Mesothelial cell of epicardium (in vitro differentiated cells): ENCODE measurements at regions not wholly inside any gene's neighbourhood (a gene's known extent, or its start where the extent isn't known, plus 50 kb on each side); places are given as distances from the start of the nearest gene placed in this dataset.
"Not testable (repeated sequence)": the region's sequence is repeated elsewhere in the genome, so short reads cannot be mapped to it uniquely, and the experiment has no call there.

Source experiments
- DNase-seq, 2 experiments: peaks; one replicate each; pipeline ENCODE4 v3.0.0; 2021; ENCODE audit warnings: low spot score in 2 of 2; ENCODE audit not compliant: unreplicated experiment in 2 of 2
- H3K27ac Mint-ChIP-seq: 2 replicates; pipeline ENCODE4 v1.8.0; 2021; ENCODE audit warnings: mixed read lengths
- H3K27me3 Mint-ChIP-seq: 2 replicates; pipeline ENCODE4 v1.8.0; 2021; ENCODE audit warnings: low read depth, mixed read lengths
- H3K36me3 Mint-ChIP-seq: 2 replicates; pipeline ENCODE4 v1.8.0; 2021; ENCODE audit warnings: mixed read lengths
- H3K4me1 Mint-ChIP-seq: 2 replicates; pipeline ENCODE4 v1.8.0; 2021; ENCODE audit warnings: mixed read lengths
- H3K4me3 Mint-ChIP-seq: 2 replicates; pipeline ENCODE4 v1.8.0; 2021; ENCODE audit warnings: mild to moderate bottlenecking, moderate library complexity, mixed read lengths
- H3K9me3 Mint-ChIP-seq: 2 replicates; pipeline ENCODE4 v1.8.0; 2021; ENCODE audit warnings: mixed read lengths
- CTCF ChIP-seq: fragments of 200-600 bp; sonication (generic); IDR thresholded peaks from one replicate; pipeline ENCODE4 v1.5.0; 2021; ENCODE audit warnings: antibody characterized with exemption; ENCODE audit not compliant: unreplicated experiment

GRCh38 chr5:167850911-167851310 is 440.5 kb upstream of the WWC1 start:
- no peak for TF ChIP-seq CTCF
- Mint-ChIP-seq H3K4me1 (no peaks in the 10 kb centered on the region), H3K27me3 (no peaks in the 10 kb centered on the region), H3K36me3 (peaks cover 3% of the 10 kb centered on the region), H3K4me3 (no peak overlapping the region), H3K9me3 (peaks cover 12% of the 10 kb centered on the region), H3K27ac (no peak overlapping the region)
- DNase-seq = no peak

GRCh38 chr5:167851416-167851815 is 440.0 kb upstream of the WWC1 start:
- no peak overlapping the region for H3K4me3 Mint-ChIP-seq
- peaks cover 12% of the 10 kb centered on the region for H3K9me3 Mint-ChIP-seq
- no peak for TF ChIP-seq CTCF
- no peak for DNase-seq
- no peak overlapping the region for H3K27ac Mint-ChIP-seq
- H3K27me3 Mint-ChIP-seq = no peaks in the 10 kb centered on the region
- H3K36me3 Mint-ChIP-seq = peaks cover 3% of the 10 kb centered on the region
- H3K4me1 Mint-ChIP-seq = no peaks in the 10 kb centered on the region

GRCh38 chr5:167852515-167852914 is 438.9 kb upstream of the WWC1 start:
- H3K4me1 Mint-ChIP-seq = no peaks in the 10 kb centered on the region
- TF ChIP-seq CTCF = no peak
- peaks cover 12% of the 10 kb centered on the region for H3K9me3 Mint-ChIP-seq
- no peaks in the 10 kb centered on the region for H3K27me3 Mint-ChIP-seq
- no peak overlapping the region for H3K4me3 Mint-ChIP-seq
- peaks cover 3% of the 10 kb centered on the region for H3K36me3 Mint-ChIP-seq
- no peak overlapping the region for H3K27ac Mint-ChIP-seq
- no peak for DNase-seq

GRCh38 chr5:167853421-167853820 is 438.0 kb upstream of the WWC1 start:
- no peaks in the 10 kb centered on the region for H3K4me1 Mint-ChIP-seq
- H3K4me3 Mint-ChIP-seq = no peak overlapping the region
- TF ChIP-seq CTCF = no peak
- no peaks in the 10 kb centered on the region for H3K27me3 Mint-ChIP-seq
- H3K36me3 Mint-ChIP-seq = peaks cover 6% of the 10 kb centered on the region
- peaks cover 12% of the 10 kb centered on the region for H3K9me3 Mint-ChIP-seq
- H3K27ac Mint-ChIP-seq = no peak overlapping the region
- no peak for DNase-seq

- Mint-ChIP-seq H3K27ac (no peak overlapping the region), H3K9me3 (peaks cover 2% of the 10 kb centered on the region), H3K27me3 (no peaks in the 10 kb centered on the region), H3K36me3 (peaks cover 6% of the 10 kb centered on the region), H3K4me1 (no peaks in the 10 kb centered on the region), H3K4me3 (no peak overlapping the region)
- no peak for DNase-seq
- TF ChIP-seq CTCF = no peak
These were observed 435.6 kb upstream of the WWC1 start for GRCh38 chr5:167855818-167856217.

- Mint-ChIP-seq H3K4me3 (no peak overlapping the region), H3K27ac (no peak overlapping the region), H3K36me3 (peaks cover 9% of the 10 kb centered on the region), H3K27me3 (no peaks in the 10 kb centered on the region), H3K4me1 (no peaks in the 10 kb centered on the region), H3K9me3 (peaks cover 6% of the 10 kb centered on the region)
- no peak for TF ChIP-seq CTCF
- DNase-seq = no peak
These were observed 434.1 kb upstream of the WWC1 start for GRCh38 chr5:167857321-167857720.

- not testable (repeated sequence) for H3K4me3 Mint-ChIP-seq, H3K27me3 Mint-ChIP-seq, DNase-seq, H3K4me1 Mint-ChIP-seq, H3K36me3 Mint-ChIP-seq, H3K9me3 Mint-ChIP-seq, H3K27ac Mint-ChIP-seq
These were observed 433.1 kb upstream of the WWC1 start for GRCh38 chr5:167858186-167858855.
